ENCODE measurements at regions not wholly inside any gene's neighbourhood (a gene's known extent, or its start where the extent isn't known, plus 50 kb on each side); places are given as distances from the start of the nearest gene placed in this dataset.

- WGBS, 2 donors, result 28 to 29% methylated on average over 2 of the region's 2 CpGs
- Histone ChIP-seq H3K27ac (no peak overlapping the region), H3K9me3 (no peaks in the 10 kb centered on the region), H3K36me3 (ENCODE audit: low read depth, missing control alignments) (no peaks in the 10 kb centered on the region), H3K4me3 (no peak overlapping the region), H3K27me3 (no peaks in the 10 kb centered on the region), H3K4me1 (no peaks in the 10 kb centered on the region)
- intact Hi-C loops (cut with DNase I; ENCODE audit: low total_unique reads), result no loop called here
- no peak for DNase-seq
- no peak for TF ChIP-seq POLR2A (IDR thresholded peaks at IDR 0.05)
- TF ChIP-seq, protein P1, sequence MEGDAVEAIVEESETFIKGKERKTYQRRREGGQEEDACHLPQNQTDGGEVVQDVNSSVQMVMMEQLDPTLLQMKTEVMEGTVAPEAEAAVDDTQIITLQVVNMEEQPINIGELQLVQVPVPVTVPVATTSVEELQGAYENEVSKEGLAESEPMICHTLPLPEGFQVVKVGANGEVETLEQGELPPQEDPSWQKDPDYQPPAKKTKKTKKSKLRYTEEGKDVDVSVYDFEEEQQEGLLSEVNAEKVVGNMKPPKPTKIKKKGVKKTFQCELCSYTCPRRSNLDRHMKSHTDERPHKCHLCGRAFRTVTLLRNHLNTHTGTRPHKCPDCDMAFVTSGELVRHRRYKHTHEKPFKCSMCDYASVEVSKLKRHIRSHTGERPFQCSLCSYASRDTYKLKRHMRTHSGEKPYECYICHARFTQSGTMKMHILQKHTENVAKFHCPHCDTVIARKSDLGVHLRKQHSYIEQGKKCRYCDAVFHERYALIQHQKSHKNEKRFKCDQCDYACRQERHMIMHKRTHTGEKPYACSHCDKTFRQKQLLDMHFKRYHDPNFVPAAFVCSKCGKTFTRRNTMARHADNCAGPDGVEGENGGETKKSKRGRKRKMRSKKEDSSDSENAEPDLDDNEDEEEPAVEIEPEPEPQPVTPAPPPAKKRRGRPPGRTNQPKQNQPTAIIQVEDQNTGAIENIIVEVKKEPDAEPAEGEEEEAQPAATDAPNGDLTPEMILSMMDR (IDR thresholded peaks at IDR 0.05), result no peak
Observed at GRCh38 chr13:79155883-79156282, 250.2 kb downstream of the RBM26 start.

DNA sequence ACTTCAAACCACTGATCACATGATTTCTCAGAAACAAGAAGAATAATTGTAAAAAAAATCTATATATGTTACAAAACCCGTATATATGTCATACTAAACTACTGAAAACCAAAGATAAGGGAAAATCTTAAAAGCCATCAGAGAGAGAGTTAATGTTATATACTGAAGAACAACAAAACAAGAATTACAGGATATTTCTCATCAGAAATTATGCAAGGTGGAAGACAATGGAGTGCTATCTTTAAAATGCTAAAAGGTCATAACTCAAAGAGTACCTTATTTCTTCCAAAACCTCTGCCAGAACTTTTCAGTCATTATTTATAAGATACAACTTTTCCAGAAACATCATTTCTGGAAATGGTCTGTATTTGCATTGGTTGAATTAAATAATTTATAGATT is 256.8 kb downstream of the RBM26 start:
- Histone ChIP-seq H3K36me3 (ENCODE audit: low read depth, missing control alignments) (no peaks in the 10 kb centered on the region), H3K27me3 (no peaks in the 10 kb centered on the region), H3K4me3 (no peak overlapping the region), H3K9me3 (no peaks in the 10 kb centered on the region), H3K27ac (no peak overlapping the region), H3K4me1 (no peaks in the 10 kb centered on the region)
- TF ChIP-seq, protein P1 (IDR thresholded peaks at IDR 0.05), result no peak
- TF ChIP-seq POLR2A (IDR thresholded peaks at IDR 0.05), result no peak
- intact Hi-C loops (cut with DNase I; ENCODE audit: low total_unique reads), result no loop called here
- 80 to 81% methylated on average over 1 of the region's 1 CpG for WGBS, 2 donors
- no peak for DNase-seq

- no peaks in the 10 kb centered on the region for H3K9me3 ChIP-seq
- no peaks in the 10 kb centered on the region for H3K36me3 ChIP-seq (ENCODE audit: low read depth, missing control alignments)
- no peaks in the 10 kb centered on the region for H3K4me1 ChIP-seq
- no peaks in the 10 kb centered on the region for H3K27me3 ChIP-seq
- H3K4me3 ChIP-seq, result no peak overlapping the region
- no peak for TF ChIP-seq POLR2A (IDR thresholded peaks at IDR 0.05)
- intact Hi-C loops (cut with DNase I; ENCODE audit: low total_unique reads), result no loop called here
- no peak for DNase-seq
- 83 to 88% methylated on average over 3 of the region's 3 CpGs for WGBS, 2 donors
- no peak overlapping the region for H3K27ac ChIP-seq
Observed at GRCh38 chr13:79141082-79141481, 265.0 kb downstream of the RBM26 start.

- H3K36me3 ChIP-seq (ENCODE audit: low read depth, missing control alignments), result no peaks in the 10 kb centered on the region
- WGBS, 2 donors, result 89 to 94% methylated on average over 2 of the region's 2 CpGs
- no peak overlapping the region for H3K4me3 ChIP-seq
- H3K4me1 ChIP-seq, result no peaks in the 10 kb centered on the region
- H3K27ac ChIP-seq, result no peak overlapping the region
- H3K27me3 ChIP-seq, result no peaks in the 10 kb centered on the region
- TF ChIP-seq, protein P1 (IDR thresholded peaks at IDR 0.05), result no peak
- no peak for TF ChIP-seq POLR2A (IDR thresholded peaks at IDR 0.05)
- no peak for DNase-seq
- intact Hi-C loops (cut with DNase I; ENCODE audit: low total_unique reads), result no loop called here
- H3K9me3 ChIP-seq, result no peaks in the 10 kb centered on the region
Observed at GRCh38 chr13:79128158-79128557, 277.9 kb downstream of the RBM26 start.

DNA sequence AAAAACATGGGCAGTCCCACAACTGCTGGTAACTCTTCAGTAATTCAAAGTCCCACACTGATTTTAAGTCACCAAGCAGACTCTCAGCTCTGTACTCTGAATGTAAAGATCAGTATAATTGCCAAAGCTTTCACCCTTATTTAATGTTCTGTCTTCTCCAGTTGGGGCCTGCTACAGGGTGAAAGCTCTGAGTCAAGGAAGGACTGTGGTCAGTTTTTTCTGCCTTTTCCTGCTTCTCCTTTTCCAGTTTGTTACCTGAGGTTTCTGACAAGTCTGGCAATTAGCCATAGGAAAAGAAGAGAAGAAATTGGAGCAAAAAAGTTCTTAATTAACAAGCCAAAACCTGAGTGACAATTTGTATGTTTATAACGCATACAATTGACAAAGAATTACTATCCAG is 279.3 kb downstream of the RBM26 start:
- no peaks in the 10 kb centered on the region for H3K4me1 ChIP-seq
- H3K4me3 ChIP-seq, result no peak overlapping the region
- intact Hi-C loops (cut with DNase I; ENCODE audit: low total_unique reads), result no loop called here
- H3K27me3 ChIP-seq, result no peaks in the 10 kb centered on the region
- 80 to 92% methylated on average over 1 of the region's 1 CpG for WGBS, 2 donors
- no peak for DNase-seq
- H3K27ac ChIP-seq, result no peak overlapping the region
- no peaks in the 10 kb centered on the region for H3K36me3 ChIP-seq (ENCODE audit: low read depth, missing control alignments)
- no peaks in the 10 kb centered on the region for H3K9me3 ChIP-seq
- TF ChIP-seq, protein P1 (IDR thresholded peaks at IDR 0.05), result no peak
- TF ChIP-seq POLR2A (IDR thresholded peaks at IDR 0.05), result no peak
